Colonic mucosa (tissue), 4 donors: ENCODE measurements at regions not wholly inside any gene's neighbourhood (a gene's known extent, or its start where the extent isn't known, plus 50 kb on each side); places are given as distances from the start of the nearest gene placed in this dataset.
"Not testable (repeated sequence)": the region's sequence is repeated elsewhere in the genome, so short reads cannot be mapped to it uniquely, and the experiment has no call there.

ENCODE experiments used
- DNase-seq: peaks from one replicate; pipeline ENCODE4 v3.0.0-alpha.2; 2020
- H3K27ac ChIP-seq: fragments of 200-600 bp; one replicate; pipeline ENCODE4 v1.8.0; 2021
- H3K27me3 ChIP-seq: fragments of 200-600 bp; one replicate; pipeline ENCODE4 v1.8.0; 2021
- H3K36me3 ChIP-seq: fragments of 200-600 bp; one replicate; pipeline ENCODE4 v1.8.0; 2021
- H3K4me1 ChIP-seq: fragments of 200-600 bp; one replicate; pipeline ENCODE4 v1.8.0; 2021; ENCODE audit warnings: mild to moderate bottlenecking
- H3K4me3 ChIP-seq: fragments of 200-600 bp; one replicate; pipeline ENCODE4 v1.8.0; 2021
- H3K9ac ChIP-seq, 2 donors: one replicate each; pipeline ENCODE4 v1.7.0; 2013; ENCODE audit warnings: control low read depth in 2 of 2, low read depth in 2 of 2, low read length in 2 of 2
- H3K9me3 ChIP-seq: fragments of 200-600 bp; one replicate; pipeline ENCODE4 v1.8.0; 2021
- CTCF ChIP-seq: fragments of 200-600 bp; IDR thresholded peaks from one replicate; pipeline ENCODE4 v1.8.0; 2022; ENCODE audit warnings: antibody characterized with exemption, mild to moderate bottlenecking
- intact Hi-C: fragments of 100-400 bp; cut with DNase I; formaldehyde crosslinking; loops from one replicate; pipeline ENCODE4 v1.14.1; 2022
- donor health status: healthy.
- donor health status: DM: no; HTN: no; CAD: no.
- donor health status: DM: no; HTN: no; CAD: no.

- no peak overlapping the region for H3K9ac ChIP-seq
- no peaks in the 10 kb centered on the region for H3K4me1 ChIP-seq
- DNase-seq, result no peak
- H3K36me3 ChIP-seq, result no peaks in the 10 kb centered on the region
- H3K27ac ChIP-seq, result no peak overlapping the region
- intact Hi-C loops, result no loop called here
- H3K9me3 ChIP-seq, result no peaks in the 10 kb centered on the region
- TF ChIP-seq CTCF, result no peak
- H3K27me3 ChIP-seq, result no peaks in the 10 kb centered on the region
- no peak overlapping the region for H3K4me3 ChIP-seq
These were observed 1525.6 kb downstream of the REEP3 start for GRCh38 chr10:65046831-65047230.

GRCh38 chr10:65052111-65052510, 1530.9 kb downstream of the REEP3 start:
- H3K27me3 ChIP-seq, H3K4me3 ChIP-seq, H3K36me3 ChIP-seq, H3K27ac ChIP-seq, DNase-seq, H3K9me3 ChIP-seq, H3K9ac ChIP-seq, intact Hi-C loops, H3K4me1 ChIP-seq: not testable (repeated sequence)

- H3K9me3 ChIP-seq, intact Hi-C loops, H3K27ac ChIP-seq, H3K4me1 ChIP-seq, H3K36me3 ChIP-seq, H3K4me3 ChIP-seq, DNase-seq, H3K9ac ChIP-seq, H3K27me3 ChIP-seq: not testable (repeated sequence)
These were observed 1532.2 kb downstream of the REEP3 start for GRCh38 chr10:65053397-65053796.

GRCh38 chr10:65053831-65054351, 1532.7 kb downstream of the REEP3 start:
- H3K9ac ChIP-seq, H3K36me3 ChIP-seq, H3K27ac ChIP-seq, H3K27me3 ChIP-seq, H3K4me3 ChIP-seq, intact Hi-C loops, H3K4me1 ChIP-seq, H3K9me3 ChIP-seq, DNase-seq: not testable (repeated sequence)

GRCh38 chr10:65054701-65055100, 1533.5 kb downstream of the REEP3 start:
- H3K9me3 ChIP-seq, H3K36me3 ChIP-seq, DNase-seq, H3K9ac ChIP-seq, H3K27me3 ChIP-seq, H3K27ac ChIP-seq, intact Hi-C loops, H3K4me1 ChIP-seq, H3K4me3 ChIP-seq: not testable (repeated sequence)

GRCh38 chr10:65065278-65065677, 1544.1 kb downstream of the REEP3 start:
- intact Hi-C loops, result no loop called here
- Histone ChIP-seq H3K36me3 (no peaks in the 10 kb centered on the region), H3K4me1 (no peaks in the 10 kb centered on the region), H3K9ac (no peak overlapping the region), H3K27ac (no peak overlapping the region), H3K4me3 (no peak overlapping the region), H3K27me3 (no peaks in the 10 kb centered on the region), H3K9me3 (no peaks in the 10 kb centered on the region)
- no peak for DNase-seq
- TF ChIP-seq CTCF, result no peak

DNA sequence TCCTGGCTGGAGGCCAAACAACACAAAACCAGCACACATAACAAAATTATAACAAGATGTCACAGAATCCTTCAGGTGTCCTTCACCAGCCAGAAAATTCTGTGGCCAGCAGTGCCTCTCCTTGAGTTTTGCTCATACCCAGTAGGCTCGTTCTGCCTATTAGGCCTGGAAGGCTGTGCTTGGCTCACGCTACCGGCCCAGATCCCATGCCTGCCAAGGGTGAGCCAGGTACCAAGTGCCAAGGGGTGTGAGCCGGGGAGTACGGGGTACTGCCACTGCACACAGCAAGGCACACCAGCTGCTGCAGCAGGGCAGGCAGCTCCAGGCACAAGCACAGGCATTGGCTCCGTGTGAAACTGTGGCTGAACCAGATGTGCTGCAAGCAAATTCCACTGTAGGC, 1562.0 kb downstream of the REEP3 start:
- DNase-seq, result no peak
- no peak overlapping the region for H3K4me3 ChIP-seq
- no peaks in the 10 kb centered on the region for H3K4me1 ChIP-seq
- H3K36me3 ChIP-seq, result no peaks in the 10 kb centered on the region
- TF ChIP-seq CTCF, result no peak
- H3K9me3 ChIP-seq, result no peaks in the 10 kb centered on the region
- H3K9ac ChIP-seq, result no peak overlapping the region
- H3K27ac ChIP-seq, result no peak overlapping the region
- no peaks in the 10 kb centered on the region for H3K27me3 ChIP-seq
- intact Hi-C loops, result no loop called here

DNA sequence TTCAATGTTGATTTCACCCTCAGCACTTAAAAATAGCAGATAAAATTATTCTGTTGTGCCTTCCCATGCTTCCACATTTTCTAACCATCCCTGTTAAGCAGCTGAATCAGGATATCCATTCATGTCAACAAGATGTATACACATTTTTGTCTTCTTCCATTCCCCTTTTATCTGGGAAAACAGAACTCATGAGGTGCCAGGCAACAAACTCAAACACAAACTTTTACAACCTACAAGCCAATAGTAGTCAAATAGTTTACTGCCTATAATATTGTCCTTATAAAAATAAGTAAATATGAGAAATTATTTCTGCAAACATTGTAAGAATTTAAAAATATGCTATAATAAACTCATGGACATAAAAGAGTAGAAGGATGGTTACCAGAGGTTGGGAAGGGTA, 1569.8 kb downstream of the REEP3 start:
- Histone ChIP-seq H3K27ac (no peak overlapping the region), H3K4me1 (no peaks in the 10 kb centered on the region), H3K36me3 (no peaks in the 10 kb centered on the region), H3K4me3 (no peak overlapping the region), H3K27me3 (no peaks in the 10 kb centered on the region), H3K9me3 (no peaks in the 10 kb centered on the region), H3K9ac (no peak overlapping the region)
- intact Hi-C loops, result no loop called here
- DNase-seq, result no peak
- no peak for TF ChIP-seq CTCF
